GM21447 (cell line): ENCODE measurements at regions not wholly inside any gene's neighbourhood (a gene's known extent, or its start where the extent isn't known, plus 50 kb on each side); places are given as distances from the start of the nearest gene placed in this dataset.
"Not testable (repeated sequence)": the region's sequence is repeated elsewhere in the genome, so short reads cannot be mapped to it uniquely, and the experiment has no call there.

Experiments
- ATAC-seq: cut with Tn5 transposase; IDR thresholded peaks from one replicate; pipeline ENCODE4 v1.9.1; 2021; ENCODE audit not compliant: unreplicated experiment

DNA sequence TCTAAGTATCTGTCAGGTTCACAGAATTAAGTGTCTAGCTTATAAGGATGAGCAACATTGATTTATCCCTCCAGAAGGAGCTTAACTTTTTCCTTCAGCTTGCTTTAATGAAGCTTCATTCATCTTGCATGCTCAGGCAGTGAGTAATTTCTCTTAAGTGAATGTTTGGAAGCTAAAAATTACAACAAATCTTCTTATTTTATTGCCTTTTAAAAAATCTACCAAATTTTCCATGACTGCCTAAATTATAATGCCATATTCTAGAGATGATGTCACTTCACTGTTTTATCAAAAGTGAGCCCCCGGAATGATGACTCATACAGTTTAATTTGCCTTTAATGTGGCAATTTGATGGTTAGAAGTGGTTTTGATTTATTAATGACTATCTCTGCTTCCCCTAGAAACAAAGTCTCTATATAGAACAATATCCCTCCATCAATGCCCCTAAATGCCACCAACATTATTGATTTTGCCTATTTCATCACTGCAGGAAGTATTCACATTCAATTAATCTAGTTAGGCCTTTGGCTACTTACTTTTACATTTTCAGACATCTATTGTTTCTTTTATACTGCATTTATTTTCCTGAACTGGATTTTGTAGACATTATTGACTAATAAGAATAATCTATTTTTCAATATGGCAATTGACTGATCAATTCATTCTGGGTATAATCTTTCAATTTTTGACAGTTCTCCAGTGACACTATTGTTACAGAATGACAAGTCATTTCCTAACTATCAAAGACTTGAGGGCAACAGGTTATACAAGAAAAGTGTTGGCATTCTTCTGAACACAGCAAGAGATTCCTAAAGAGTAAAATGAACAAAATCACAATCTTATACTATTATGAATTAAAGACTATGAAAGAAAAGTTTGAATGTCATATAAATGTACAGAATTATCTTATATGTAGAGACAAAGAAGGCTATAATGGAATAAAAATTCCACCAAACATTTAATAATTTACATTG lies 139.3 kb upstream of the ODAD2 start:
- ATAC-seq: no peak

DNA sequence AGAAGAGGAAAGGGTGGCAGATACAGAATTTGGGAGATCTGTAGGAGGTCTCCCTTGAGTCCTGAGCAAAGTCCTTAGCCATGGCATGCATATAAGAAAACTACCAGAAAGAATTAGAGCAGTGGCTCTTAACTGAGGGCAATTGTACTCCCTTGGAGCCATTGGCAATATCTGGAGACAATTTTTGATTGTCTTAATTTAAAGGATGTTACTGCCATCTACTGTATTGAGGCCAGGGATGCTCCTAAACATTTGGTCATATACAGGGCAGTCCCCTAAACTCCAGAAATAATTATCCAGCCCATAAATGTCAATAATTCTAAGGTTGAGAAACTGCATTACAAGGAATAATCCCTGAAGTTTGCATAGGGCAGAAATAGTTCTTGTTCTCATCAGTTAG lies 136.4 kb upstream of the ODAD2 start:
- ATAC-seq: no peak

DNA sequence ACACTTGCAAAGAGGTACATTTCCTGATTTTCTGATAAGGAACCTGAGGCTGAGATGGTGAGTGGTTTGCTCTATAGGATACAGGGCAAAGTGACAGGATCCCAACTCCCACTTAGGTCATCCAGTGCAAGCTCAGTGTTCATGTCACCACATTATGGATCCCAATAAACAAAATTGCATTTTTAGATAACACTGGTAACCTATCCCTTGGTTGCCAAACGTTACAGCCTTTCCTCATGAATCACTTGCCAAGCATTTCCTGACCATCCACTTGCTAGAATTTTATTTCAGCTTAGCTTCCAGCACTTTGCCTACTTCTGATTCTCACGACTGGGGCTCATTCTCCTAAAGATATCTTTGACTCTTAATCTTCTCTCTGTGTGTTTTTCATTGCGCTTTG lies 131.4 kb upstream of the ODAD2 start:
- no peak for ATAC-seq

DNA sequence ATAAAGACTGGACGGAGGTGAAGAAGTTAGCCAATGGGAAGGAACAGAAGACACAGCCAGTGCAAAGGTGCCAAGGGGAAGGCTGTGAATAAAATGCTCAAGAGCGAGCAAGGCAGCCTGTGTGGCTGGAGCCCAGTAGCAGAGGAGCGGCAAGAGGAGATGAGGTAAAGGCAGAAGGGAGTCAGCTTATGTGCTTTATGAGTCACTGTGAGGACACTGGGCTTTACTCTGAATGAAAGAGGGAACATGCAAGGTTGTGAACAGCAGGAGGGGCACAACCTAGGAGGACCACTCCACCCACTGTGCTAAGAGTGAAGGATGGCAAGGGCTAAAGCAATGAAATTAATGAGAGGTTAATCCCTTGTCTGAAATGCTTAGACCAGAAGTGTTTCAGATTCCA lies 129.0 kb upstream of the ODAD2 start:
- ATAC-seq: no peak

DNA sequence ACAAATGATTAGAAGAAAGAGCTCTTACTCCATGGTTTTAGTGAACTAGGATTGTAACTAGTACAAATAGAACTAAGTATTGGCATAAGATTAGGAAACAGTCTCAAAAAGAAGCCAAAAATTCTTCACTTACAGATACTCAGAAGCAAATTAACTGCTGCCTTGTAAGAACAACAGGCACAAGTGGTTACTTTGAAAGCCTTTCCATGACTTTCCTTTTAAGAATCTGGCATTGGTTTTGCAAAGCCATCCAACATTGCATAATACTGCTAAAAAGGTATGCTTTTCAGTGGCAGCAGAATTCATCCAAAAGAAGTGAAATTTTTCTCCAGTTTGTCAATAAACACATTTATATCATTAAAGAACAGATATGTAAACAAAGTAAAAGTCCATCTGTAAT lies 126.8 kb upstream of the ODAD2 start:
- ATAC-seq: no peak

DNA sequence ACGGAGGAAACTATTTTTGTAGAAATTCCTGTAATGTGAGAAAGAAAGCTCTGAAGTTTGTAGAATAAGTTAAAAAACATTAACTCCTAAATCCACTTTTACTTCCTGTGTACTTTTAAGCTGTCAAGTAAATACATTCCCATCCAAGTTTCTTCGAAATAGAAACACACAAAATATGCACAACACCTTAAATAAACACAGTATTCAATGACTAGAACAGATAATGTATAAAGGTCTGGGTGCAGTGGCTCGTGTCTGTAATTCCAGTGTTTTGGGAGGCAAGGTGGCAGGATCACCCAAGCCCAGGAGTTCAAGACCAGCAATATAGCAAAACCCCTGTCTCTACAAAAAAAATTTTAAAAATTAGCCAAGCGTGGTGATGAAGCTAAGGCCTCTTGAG lies 121.9 kb upstream of the ODAD2 start:
- no peak for ATAC-seq

DNA sequence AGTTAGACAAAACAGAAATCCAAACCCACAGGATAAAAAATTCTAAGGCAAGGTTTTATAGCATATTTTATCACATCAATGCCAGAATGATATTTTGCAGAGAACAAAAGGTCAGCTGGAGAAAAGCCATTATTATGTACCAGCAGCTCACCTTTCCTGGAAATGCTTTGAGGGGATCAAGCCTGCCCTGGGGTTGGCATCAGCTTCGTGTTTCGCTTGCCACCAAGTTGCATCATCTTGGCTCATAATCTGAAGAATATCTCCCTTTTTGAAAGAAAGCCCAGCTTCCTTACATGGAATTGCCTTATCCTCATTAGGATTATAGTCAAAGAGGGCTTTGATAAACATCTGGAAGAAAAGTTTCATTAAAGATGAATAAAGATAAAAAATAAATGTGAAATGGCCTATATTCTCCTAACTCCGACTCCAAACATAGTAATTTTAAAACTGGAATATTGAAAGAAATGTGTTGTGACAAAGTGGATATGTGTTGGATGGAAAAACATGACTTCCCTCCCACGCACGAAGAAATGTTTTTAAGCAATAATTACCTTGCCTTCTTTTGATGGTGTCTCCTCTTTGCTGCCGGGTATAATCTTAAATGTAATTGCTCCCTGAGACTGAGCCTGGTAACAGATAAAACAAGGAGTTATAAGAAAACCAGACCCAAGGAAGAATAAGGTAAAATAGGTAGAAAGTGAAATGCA lies 121.3 kb upstream of the ODAD2 start:
- ATAC-seq: no peak

DNA sequence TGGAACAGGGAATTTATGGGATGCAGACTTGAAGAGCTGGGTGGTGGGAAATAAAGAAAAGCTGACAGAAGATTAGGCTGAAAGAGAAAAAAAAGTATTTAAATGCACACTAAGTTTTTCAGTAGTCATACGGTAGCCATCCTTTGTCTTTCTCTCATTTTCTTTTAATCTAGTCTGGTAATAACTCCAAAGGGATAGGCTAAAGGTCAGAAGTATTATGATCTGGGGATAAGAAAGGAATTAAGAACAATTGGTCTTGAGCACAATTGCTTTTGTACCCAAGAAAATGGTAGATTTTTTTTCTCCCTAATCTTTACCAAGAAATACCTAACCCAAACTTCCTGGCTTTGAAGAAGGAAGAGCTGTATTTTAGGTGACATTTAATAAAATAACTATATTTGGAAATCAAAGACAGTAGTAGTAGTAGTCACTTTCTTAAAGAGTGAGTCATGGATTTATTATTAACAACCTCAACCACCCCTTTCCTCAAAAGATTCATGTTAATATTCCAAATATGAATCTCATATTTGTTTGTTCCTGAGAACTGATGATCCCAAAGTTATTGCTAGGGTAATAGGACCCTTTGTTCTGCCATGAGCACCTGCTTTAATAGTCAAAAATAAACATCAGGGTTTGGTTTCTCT lies 120.2 kb upstream of the ODAD2 start:
- ATAC-seq: no peak

DNA sequence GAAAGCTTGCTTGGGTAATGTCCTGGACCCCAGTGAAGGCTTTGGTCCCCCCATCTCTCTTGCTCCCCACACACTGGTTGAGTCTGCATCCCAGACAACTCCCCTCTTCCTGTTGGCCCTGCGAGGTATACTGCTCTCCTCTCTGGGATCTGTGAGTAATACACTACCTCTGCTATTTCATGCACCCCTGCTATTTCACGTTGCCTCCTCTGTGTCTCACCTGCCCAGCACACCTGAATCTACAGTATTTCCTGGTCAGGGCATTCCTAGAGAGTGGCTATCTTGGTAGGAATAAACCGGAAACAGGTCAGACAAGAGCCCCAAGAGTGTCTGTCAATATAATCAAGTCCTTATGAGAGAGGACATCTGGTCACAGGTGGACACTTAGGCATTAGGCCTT lies 114.3 kb upstream of the ODAD2 start:
- ATAC-seq: no peak

DNA sequence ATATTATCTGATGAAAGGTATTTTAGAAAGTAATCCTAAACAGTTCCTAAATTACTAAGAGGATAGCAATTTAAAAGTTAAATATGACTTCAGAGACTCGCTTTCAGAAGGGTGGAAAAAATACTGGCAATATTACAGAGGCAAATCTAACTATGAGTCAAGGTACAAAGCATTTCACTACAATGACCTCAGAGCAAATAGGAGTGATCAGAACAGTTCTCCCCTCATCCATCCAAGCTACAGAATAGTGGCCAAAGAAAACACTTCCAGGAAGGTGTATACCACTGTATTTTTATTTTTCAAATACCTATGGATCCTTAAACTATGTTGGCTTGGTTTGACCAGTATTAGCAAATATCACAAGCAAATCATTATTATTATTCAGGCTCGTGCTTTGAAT lies 112.8 kb upstream of the ODAD2 start:
- no peak for ATAC-seq

DNA sequence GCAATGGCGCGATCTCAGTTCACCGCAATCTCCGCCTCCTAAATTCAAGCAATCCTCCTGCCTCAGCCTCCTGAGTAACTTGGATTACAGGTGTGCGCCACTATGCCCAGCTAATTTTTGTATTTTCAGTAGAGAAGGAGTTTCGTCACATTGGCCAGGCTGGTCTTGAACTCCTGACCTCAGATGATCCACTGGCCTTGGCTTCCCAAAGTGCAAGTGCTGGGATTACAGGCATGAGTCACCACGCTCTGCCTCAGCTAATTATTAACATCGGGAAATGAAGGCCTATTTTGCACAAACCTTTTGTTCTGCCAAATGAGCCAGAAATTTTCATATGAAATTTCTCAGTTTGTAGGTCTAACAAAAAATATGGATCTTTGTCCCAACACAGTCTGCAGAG lies 106.7 kb upstream of the ODAD2 start:
- ATAC-seq: no peak

DNA sequence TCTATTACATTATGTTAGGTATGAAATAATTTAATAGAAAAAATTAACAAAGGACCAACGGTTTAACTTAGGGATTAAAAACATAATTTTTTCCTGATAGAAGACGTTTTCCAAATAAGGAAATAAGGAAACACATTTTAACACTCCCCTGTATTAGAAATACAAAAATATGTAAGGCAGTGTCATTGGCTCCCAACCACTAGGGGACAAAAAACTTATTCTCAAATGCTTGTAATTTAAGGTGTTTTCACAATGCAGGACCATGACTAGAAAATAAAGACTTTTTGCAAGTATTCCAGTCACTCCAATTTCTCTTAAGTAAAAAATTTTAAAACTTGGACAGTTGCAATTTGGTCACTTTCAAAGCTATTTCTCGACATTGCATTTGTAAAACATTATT lies 98.8 kb upstream of the ODAD2 start:
- no peak for ATAC-seq

DNA sequence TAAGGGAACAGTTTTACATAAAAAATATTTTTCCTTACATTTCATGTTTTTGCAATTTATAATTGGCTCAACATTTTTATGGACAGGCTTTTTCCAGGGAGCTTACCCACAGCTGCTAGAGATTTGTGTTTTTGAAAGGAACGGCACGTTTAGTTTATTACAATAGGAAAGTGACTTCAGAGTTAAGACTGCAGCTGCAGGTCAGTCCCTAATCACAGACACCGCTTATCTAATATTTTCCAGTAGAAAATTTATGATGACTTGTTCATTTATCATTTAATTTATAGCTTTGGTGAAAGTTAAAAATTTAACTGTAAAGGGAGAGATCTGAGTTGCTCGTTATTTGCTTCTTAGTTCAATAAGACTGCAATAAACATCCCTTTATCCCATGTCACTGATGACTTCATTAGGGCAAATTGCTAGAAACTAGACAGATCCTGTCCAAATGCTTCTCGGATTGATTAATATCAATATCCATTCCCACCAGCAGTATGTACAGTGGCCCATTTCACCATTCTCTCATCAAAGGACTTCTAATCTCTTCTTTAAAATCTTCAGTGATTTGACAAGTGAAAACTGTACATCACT lies 97.0 kb upstream of the ODAD2 start:
- no peak for ATAC-seq

DNA sequence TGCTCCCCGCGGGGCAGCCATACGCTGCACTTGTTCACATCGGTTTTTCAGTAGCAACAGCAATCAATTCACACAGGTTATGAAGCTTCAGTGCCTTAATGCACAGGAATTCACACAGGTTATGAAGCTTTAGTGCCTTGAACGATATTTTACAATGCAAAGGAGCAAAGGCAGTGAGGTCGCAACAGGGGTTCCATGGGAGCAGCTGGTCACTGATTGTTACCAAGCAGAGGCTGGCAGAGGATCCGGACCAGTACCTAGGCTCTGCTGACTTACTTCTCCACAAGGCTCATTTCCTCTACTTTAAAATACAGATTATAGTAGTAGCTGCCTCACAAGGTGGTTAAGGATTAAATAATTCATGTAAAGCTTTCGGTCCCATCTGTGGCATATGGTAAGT lies 95.2 kb upstream of the ODAD2 start:
- ATAC-seq: no peak

DNA sequence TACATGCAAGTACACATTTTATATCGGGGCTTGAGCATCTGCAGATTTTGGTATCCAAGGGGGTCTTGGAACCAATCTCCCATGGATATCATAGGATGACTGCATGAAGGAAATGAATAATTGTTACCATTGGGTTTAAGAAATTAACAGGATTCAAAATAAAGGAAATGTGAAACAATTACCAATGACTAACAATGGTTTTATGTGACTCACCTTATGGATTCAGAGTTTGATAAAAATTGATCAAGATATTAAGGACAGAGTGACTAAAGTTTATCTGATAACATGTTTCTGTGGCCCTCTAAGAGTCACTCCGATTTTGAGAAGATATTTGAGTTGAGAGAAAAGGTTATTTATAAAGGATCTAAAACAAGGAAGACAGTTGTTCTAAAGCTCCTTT lies 93.0 kb upstream of the ODAD2 start:
- ATAC-seq: no peak

DNA sequence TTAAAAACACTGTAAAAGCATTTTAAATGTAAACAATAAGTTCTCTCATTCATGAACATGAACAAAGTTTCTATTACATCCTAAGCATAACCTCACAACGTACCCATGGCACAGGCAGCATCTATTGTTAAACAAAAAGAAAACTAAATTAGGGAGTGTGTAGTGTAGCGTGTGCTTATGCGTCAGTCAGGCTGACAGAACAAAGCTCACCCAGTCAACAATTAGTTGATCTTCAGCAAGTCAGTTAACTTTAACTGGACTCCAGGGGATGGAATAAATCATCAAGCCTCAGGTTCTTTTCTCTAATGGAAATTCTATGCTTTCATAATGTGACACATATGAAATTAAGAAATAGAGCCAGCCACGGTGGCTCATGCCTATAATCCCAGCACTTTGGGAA lies 91.6 kb upstream of the ODAD2 start:
- ATAC-seq: no peak

DNA sequence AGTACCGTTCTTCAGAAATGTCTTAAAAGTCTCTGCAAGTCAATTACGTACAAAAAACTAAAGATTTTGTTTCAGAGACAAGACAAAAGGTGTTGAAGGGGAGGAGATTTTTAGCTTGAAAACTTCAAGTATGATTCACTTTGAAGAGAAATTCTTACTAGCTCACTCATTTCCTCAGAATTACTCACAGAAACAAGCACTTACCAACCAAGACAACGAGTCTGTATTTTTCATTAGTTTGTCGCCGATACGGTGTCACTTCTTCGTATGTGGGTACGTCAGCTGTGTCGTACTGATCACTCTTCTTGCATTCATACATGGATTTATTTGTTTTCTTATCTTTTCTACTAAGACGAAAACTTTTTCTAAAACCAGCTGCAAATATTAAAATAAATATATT lies 90.6 kb upstream of the ODAD2 start:
- ATAC-seq: no peak

DNA sequence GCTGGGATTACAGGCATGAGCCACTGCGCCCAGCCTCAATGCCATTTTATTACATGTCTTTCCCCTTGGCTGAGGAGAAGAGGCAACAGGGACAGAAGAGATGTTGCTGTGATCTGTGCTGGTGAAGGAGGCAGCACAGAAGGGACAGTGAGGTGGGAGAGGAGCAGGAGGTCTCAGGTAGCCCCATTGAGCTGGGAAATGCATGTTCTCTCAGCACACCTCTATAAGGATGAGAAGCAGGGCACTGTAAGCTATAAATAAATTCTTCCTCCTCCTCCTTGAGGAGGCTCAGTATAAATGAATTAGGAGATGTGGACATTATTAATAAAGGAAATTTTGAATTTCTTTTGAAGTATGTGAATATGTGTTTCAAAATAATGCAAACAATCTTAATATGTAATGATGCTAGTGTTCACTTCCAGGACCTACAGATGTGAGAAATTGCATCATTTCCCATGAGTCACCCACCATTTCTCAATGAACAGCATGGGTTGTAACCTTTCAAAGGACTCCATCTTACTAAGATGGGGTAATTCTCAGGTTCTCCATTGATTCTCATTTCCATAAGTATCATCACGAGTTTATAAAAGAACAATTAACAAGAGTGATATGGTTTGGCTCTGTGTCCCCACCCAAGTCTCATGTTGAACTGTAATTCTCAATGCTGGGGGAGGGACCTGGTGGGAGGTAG lies 88.9 kb upstream of the ODAD2 start:
- no peak for ATAC-seq

DNA sequence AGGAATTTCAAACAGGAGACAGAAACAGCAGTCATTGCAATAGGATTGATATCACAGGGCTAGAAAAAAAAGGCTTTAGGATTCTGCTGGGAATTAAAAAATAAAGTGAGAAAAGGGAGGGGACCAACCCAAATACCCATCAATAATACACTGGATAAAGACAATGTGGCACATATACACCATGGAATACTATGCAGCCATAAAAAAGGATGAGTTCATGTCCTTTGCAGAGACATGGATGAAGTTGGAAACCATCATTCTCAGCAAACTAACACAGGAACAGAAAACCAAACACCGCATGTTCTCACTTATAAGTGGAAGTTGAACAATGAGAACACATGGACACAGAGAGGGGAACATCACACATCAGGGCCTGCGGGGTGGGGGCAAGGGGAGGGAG lies 86.9 kb upstream of the ODAD2 start:
- ATAC-seq: not testable (repeated sequence)

DNA sequence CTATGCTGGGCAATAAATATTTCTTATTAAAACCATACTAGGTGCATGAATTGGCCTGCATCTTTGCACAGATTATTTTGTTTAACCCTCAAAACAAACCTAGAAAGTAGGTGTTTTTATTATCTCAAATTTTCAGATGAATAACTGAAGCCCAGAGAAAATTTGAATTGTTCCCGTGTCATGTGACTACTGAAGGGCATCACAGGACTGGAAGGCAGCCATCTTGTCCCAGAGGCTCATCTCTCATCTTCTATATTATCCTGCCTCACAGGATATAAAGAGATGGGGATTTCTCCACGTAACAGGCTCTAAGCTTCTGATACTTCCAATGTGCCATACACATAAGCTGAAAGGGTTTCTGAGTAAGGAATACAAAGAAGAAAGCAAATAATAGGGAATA lies 84.0 kb upstream of the ODAD2 start:
- no peak for ATAC-seq

DNA sequence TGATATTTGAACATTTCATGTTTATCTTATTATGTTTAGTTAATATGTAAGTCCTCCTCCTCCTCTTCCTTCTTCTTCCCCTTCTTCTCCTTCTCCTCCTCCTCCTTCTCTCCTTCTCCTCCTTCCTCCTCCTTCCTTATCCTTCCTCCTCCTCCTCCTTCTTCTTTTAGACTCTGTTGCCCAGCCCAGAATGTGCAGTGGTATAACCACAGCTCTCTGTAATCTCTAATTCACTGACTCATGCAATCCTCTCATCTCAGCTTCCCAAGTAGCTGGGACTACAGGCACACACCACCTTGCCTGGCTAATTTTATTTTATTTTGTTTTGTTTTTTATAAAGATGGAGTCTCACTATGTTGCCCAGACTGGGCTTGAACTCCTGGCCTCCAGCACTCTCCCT lies 83.4 kb upstream of the ODAD2 start:
- ATAC-seq: no peak
